Activated T-helper 17 cell treated with anti-CD3 and anti-CD28 coated beads, Interleukin-2, amount 50 U/mL, for 72 hours (primary cell): ENCODE measurements at regions not wholly inside any gene's neighbourhood (a gene's known extent, or its start where the extent isn't known, plus 50 kb on each side); places are given as distances from the start of the nearest gene placed in this dataset.
"Not testable (repeated sequence)": the region's sequence is repeated elsewhere in the genome, so short reads cannot be mapped to it uniquely, and the experiment has no call there.

ENCODE experiments used
- ATAC-seq: fragments of 150-1000 bp; cut with Tn5 transposase; replicated peaks from 2 replicates; pipeline ENCODE4 v1.10.0; 2021; ENCODE audit warnings: mild to moderate bottlenecking, moderate library complexity
- H3K27ac Mint-ChIP-seq: one replicate; pipeline ENCODE4 v1.8.0; 2022; ENCODE audit warnings: mixed read lengths
- H3K27me3 Mint-ChIP-seq: one replicate; pipeline ENCODE4 v1.8.0; 2022; ENCODE audit warnings: mixed read lengths
- H3K36me3 Mint-ChIP-seq: one replicate; pipeline ENCODE4 v1.8.0; 2022; ENCODE audit warnings: low read depth, mild to moderate bottlenecking, mixed read lengths
- H3K4me1 Mint-ChIP-seq: one replicate; pipeline ENCODE4 v1.8.0; 2022; ENCODE audit warnings: mixed read lengths
- H3K4me3 Mint-ChIP-seq: one replicate; pipeline ENCODE4 v1.8.0; 2022; ENCODE audit warnings: mild to moderate bottlenecking, mixed read lengths
- H3K9me3 Mint-ChIP-seq: one replicate; pipeline ENCODE4 v1.8.0; 2022; ENCODE audit warnings: mixed read lengths

DNA sequence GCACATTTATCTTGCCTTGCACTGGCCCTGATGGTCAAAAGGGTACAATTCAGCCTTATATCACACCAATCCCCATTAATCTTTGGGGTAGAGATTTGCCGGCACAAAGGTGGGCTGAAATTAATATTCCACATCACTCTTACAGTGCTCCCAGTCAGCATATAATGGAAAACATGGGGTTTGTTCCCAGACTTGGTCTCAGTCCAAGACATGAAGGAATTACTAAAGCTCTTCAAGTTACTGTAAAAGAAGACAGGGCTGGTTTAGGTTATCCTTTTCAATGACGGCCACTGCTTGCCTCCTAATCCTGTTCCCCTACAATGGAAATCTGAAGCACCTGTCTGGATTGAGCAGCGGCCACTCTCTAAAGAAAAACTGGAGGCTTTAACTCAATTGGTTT, 160.7 kb downstream of the IER5 start:
- Mint-ChIP-seq H3K9me3 (peaks cover 13% of the 10 kb centered on the region), H3K4me1 (no peaks in the 10 kb centered on the region), H3K36me3 (no peaks in the 10 kb centered on the region), H3K27me3 (peaks cover 12% of the 10 kb centered on the region), H3K27ac (no peak overlapping the region), H3K4me3 (no peak overlapping the region)
- no peak for ATAC-seq

DNA sequence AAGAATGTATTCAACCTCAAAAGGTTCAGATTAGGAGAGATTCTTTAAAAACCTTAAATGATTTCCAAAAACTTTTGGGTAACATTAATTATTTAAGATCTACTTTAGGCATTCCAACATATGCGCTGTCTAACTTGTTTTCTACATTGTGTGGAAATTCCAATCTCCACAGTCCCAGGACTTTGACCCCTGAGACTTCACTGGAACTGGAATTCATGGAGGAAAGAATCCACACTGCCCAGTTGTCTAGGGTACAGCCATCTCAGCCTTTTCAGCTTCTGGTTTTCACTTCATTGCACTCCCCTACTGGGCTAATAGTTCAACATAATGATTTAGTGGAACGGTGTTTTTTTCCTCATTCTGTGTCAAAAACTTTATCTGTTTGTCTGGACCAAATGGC, 161.5 kb downstream of the IER5 start:
- peaks cover 17% of the 10 kb centered on the region for H3K9me3 Mint-ChIP-seq
- H3K27me3 Mint-ChIP-seq: peaks cover 12% of the 10 kb centered on the region
- no peak overlapping the region for H3K4me3 Mint-ChIP-seq
- ATAC-seq: no peak
- no peaks in the 10 kb centered on the region for H3K4me1 Mint-ChIP-seq
- no peaks in the 10 kb centered on the region for H3K36me3 Mint-ChIP-seq
- no peak overlapping the region for H3K27ac Mint-ChIP-seq

DNA sequence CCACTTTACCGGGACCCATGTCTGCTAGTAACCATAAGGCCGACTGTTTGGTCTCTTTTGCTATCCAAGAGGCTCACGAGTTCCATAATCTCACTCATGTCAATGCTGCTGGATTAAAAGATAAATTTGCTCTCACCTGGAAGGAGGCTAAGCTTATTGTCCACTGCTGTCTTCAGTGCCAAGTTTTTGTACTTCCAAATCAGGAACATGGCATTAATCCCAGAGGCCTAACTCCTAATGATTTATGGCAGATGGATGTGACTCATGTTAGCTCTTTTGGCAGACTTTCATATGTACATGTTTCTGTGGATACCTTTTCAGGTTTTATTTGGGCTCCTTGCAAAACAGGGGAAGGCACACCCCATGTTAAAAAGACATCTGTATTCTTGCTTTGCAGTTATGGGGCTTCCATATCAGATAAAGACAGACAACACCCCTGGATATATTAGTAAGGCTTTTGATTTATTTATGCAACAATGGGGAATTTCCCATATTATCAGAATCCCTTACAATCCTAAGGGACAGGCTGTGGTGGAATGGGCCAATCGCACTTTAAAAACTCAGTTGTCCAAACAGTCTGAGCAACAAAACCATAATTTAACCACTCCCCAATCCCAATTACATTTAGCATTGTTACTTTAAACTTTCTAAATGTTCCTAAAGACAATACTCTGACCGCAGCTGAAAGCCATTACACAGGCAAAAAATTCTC, 162.7 kb downstream of the IER5 start:
- no peak for ATAC-seq
- Mint-ChIP-seq H3K27me3 (peaks cover 12% of the 10 kb centered on the region), H3K36me3 (no peaks in the 10 kb centered on the region), H3K27ac (no peak overlapping the region), H3K9me3 (peaks cover 19% of the 10 kb centered on the region), H3K4me1 (no peaks in the 10 kb centered on the region), H3K4me3 (no peak overlapping the region)

DNA sequence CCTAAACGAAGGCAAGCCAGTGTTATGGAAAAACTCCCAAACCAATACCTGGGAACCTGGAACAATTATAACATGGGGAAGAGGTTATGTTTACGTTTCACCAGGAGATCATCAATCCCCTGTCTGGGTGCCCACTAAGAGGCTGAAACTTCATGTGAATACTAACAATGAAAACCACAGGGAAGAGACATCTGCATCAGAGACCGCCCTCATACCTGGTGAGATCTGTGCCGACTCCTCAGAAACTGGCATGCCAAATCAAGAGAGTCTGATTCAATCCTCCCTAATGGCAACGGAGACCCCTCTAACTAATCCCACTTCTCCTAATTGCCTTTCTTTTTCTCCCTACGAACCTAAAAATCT, 163.2 kb downstream of the IER5 start:
- ATAC-seq: no peak
- Mint-ChIP-seq H3K36me3 (no peaks in the 10 kb centered on the region), H3K4me3 (no peak overlapping the region), H3K4me1 (no peaks in the 10 kb centered on the region), H3K27me3 (peaks cover 12% of the 10 kb centered on the region), H3K9me3 (peaks cover 17% of the 10 kb centered on the region), H3K27ac (no peak overlapping the region)

DNA sequence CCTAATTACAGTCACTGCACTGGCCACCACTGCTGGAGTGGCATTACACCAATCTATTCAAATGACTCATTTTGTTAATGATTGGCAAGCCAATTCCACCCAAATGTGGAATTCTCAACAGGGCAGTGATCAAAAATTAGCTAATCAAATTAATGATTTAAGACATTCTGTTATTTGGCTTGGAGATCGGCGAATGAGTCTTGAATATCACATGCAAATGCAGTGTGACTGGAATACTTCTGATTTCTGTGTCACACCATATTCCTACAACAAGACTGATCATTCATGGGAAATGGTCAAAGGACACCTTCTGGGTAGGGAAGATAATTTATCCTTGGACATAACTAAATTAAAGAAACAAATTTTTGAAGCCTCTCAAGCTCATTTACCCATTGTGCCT, 165.1 kb downstream of the IER5 start:
- not testable (repeated sequence) for H3K27ac Mint-ChIP-seq, H3K36me3 Mint-ChIP-seq, ATAC-seq, H3K9me3 Mint-ChIP-seq, H3K4me3 Mint-ChIP-seq, H3K4me1 Mint-ChIP-seq
- H3K27me3 Mint-ChIP-seq: peaks cover 13% of the 10 kb centered on the region

DNA sequence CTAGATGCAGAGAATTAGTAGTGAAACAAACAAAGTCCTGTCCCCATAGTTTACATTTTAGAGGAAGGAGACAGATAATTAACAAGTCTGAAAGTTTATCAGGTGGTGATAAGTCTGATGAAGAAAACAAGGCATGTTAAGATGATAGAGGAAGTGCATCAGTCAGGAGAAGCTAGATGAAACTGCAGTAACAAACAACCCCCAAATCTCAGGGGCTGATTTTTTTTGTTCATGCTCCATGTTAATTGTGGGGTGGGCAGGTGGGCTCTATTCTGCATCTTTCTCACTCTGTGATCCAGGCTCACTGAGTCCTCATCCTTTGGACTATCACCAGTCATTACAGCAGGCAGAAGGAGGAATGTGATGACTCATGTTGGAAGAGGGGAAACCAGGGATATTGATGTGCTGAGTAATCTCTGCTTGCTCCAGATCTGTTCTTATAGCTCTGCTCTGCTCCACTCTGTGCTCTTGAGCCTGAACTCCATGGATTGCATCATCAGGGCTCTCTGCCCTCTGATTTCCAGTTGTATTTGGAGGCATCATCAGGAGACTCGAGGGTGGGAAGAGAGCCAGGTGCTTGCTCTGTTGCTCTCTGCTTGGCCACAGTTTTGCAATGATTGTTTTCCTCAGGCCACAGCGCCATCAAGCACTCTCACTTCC, 166.9 kb downstream of the IER5 start:
- no peak for ATAC-seq
- Mint-ChIP-seq H3K36me3 (no peaks in the 10 kb centered on the region), H3K4me1 (no peaks in the 10 kb centered on the region), H3K27ac (no peak overlapping the region), H3K4me3 (no peak overlapping the region), H3K9me3 (peaks cover 6% of the 10 kb centered on the region), H3K27me3 (peaks cover 15% of the 10 kb centered on the region)

DNA sequence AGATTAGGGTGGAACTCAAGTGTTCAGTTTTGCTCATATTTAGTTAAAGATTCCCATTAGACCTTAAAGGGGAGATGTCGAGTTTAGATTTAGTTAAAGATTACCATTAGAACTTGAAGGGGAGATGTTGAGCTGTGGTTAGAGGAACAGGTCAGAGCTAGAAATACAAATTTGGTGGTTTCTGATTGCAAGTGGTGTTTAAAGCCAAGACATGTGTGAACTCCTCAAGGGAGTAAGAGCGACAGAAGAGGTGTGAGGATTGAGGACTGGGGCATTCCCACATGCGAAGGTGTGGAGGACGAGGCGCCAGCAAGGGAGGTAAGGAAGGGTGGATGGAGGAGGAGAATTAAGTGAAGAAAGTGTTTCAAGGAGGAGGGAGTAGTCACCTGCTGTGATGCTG, 168.6 kb downstream of the IER5 start:
- peaks cover 6% of the 10 kb centered on the region for H3K9me3 Mint-ChIP-seq
- H3K36me3 Mint-ChIP-seq: no peaks in the 10 kb centered on the region
- no peak overlapping the region for H3K27ac Mint-ChIP-seq
- no peaks in the 10 kb centered on the region for H3K4me1 Mint-ChIP-seq
- peaks cover 16% of the 10 kb centered on the region for H3K27me3 Mint-ChIP-seq
- H3K4me3 Mint-ChIP-seq: no peak overlapping the region
- no peak for ATAC-seq

DNA sequence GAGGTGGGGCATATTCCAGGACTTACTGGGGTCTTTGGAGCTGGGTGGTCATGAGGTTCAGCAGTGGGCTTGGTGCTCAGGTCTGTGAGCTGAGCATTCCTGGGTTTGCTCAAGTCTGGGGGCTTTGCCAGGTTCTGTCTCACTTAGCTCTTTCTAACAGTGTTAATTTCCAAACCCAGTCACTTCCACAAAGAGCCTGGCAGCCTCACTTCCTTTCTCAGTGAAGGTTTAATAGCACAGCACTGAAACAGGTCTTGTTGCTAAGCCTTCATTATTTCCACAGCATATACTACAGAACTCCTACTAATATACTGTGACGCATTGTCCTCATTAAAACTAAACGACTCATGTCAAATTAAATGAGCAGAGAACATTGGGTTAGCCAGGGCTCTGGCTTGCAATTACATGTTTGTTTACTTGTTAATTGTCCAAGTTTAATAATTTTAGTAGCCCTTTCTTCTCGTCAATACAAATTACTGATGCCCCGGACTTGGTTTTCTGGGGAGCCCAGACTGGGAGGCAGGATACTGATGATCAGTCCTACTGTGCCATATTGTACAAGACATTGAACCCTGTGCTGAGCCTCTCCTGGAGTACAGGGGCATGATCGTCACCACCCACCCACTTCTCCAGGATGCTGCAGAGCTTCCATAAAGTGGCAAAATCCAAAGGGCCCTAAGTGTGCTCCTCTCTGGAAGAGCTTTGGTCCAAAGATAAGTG, 170.7 kb downstream of the IER5 start:
- Mint-ChIP-seq H3K4me3 (no peak overlapping the region), H3K4me1 (no peaks in the 10 kb centered on the region), H3K27ac (no peak overlapping the region), H3K36me3 (no peaks in the 10 kb centered on the region), H3K27me3 (peaks cover 16% of the 10 kb centered on the region), H3K9me3 (peaks cover 6% of the 10 kb centered on the region)
- ATAC-seq: no peak

DNA sequence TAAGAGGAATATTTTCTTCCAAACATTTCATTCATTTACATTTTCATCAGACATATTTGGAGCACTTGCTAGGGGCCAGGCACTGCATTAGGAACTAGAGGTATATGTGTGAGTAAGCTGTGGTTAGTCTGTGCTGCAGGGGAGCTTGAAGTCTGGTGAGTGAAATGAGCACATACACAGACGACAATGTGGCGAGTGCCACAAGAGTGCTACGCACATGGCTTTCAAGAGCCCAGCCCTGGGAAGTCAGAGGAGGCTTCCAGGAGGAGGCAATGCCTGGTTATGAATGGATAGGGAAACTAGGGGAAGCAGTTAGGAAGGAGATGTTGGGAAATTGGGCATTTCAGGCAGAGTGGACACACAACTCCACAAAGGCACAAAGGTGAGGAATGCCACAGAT, 171.8 kb downstream of the IER5 start:
- no peaks in the 10 kb centered on the region for H3K9me3 Mint-ChIP-seq
- H3K27me3 Mint-ChIP-seq: peaks cover 16% of the 10 kb centered on the region
- no peak overlapping the region for H3K4me3 Mint-ChIP-seq
- no peak for ATAC-seq
- H3K27ac Mint-ChIP-seq: no peak overlapping the region
- H3K4me1 Mint-ChIP-seq: no peaks in the 10 kb centered on the region
- no peaks in the 10 kb centered on the region for H3K36me3 Mint-ChIP-seq

DNA sequence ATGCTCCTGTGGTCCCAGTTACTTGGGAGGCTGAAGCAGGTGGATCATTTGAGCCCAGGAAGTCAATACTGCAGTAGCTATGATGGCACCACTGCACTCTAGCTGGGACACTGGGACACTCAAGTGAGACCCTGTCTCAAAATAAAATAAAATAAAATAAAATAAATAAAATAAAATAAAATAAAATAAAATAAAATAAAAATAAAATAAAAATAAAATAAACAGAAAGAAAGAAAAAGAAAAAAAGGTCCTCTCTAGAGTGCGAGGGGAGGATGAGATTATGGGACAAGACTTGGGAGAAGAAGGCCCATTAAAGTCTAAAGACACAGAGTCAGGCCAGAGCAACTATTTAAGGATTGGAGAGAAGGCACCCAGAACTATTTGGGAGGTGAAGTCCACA, 172.5 kb downstream of the IER5 start:
- peaks cover 16% of the 10 kb centered on the region for H3K27me3 Mint-ChIP-seq
- H3K4me3 Mint-ChIP-seq: no peak overlapping the region
- no peaks in the 10 kb centered on the region for H3K36me3 Mint-ChIP-seq
- no peak for ATAC-seq
- H3K4me1 Mint-ChIP-seq: no peaks in the 10 kb centered on the region
- H3K9me3 Mint-ChIP-seq: no peaks in the 10 kb centered on the region
- no peak overlapping the region for H3K27ac Mint-ChIP-seq

DNA sequence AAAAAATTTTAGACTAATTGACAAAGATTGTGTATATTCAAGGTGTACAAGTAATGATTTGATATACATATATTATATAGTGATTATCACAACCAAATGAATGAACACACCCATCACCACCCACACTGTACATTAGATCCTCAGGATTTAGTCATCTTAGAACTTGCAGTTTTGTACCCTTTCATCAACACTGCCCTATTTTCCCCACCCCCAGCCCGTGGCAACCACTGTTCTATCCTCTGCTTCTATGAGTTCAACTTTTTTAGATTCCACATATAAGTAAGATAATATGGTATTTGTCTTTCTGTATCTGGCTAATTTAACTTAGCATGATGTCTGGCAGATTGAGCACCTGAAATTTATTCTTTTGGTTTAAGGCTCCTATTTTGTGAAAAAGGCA, 173.6 kb downstream of the IER5 start:
- Mint-ChIP-seq H3K27ac (no peak overlapping the region), H3K4me3 (no peak overlapping the region), H3K36me3 (no peaks in the 10 kb centered on the region), H3K9me3 (no peaks in the 10 kb centered on the region), H3K4me1 (no peaks in the 10 kb centered on the region), H3K27me3 (peaks cover 11% of the 10 kb centered on the region)
- no peak for ATAC-seq

DNA sequence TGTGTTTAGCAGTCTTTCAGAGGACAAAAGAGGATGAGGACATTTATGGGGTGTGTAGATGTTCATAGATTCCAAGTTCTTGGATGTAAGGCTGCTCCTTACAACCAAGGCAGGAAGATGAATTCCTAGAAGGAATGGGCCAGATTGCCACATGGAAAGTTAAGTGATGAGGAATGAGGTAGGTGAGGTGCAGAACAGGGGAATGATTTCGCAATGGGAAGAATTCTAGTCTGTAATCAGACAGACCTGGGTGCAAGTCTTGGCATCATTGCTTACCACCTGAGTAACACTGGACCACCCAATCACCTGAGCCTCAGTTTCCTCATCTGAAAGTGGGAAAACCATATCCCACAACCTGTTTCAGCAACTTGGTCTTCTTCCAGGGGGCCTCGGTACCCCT, 174.9 kb downstream of the IER5 start:
- Mint-ChIP-seq H3K4me3 (no peak overlapping the region), H3K4me1 (no peaks in the 10 kb centered on the region), H3K27me3 (peaks cover 9% of the 10 kb centered on the region), H3K36me3 (no peaks in the 10 kb centered on the region), H3K9me3 (no peaks in the 10 kb centered on the region), H3K27ac (no peak overlapping the region)
- ATAC-seq: no peak

DNA sequence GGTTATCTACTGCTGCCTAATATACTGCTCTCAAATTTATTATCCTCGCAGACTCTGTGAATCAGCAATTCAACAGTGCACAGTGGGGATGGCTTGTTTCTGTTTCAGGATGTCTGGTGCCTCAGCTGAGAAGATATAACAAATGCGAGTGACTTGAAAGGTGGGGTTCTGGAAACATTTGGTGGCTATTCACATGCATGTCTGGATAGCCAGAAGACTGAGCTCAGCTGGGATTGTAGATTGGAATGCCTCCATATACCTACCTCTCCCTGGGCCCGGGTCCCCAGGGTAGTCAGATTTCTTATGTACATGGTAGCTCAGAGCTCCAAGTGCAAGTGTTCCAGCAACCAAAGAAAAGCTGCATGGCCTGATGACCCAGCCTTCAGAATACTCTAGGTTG, 176.3 kb downstream of the IER5 start:
- H3K27me3 Mint-ChIP-seq: peaks cover 9% of the 10 kb centered on the region
- H3K36me3 Mint-ChIP-seq: no peaks in the 10 kb centered on the region
- no peak overlapping the region for H3K27ac Mint-ChIP-seq
- no peak overlapping the region for H3K4me3 Mint-ChIP-seq
- no peaks in the 10 kb centered on the region for H3K4me1 Mint-ChIP-seq
- no peaks in the 10 kb centered on the region for H3K9me3 Mint-ChIP-seq
- no peak for ATAC-seq

DNA sequence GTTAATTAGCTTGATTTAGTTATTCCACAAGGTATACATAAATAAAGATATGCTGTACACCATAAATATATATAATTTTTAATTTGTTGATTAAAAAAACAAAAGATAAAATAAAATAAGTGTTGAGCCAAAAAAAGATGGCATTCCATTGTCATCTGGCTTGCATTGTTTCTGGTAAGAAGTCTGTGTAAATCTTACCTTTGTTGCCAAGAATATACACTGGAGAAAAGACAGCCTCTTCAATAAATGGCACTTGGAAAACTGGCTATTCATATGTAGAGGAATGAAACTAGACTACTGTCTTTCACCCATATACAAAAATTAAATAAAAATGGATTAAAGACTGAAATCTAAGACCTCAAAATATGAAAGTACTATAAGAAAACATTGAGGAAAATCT, 196.5 kb downstream of the IER5 start:
- Mint-ChIP-seq H3K27ac (no peak overlapping the region), H3K36me3 (no peaks in the 10 kb centered on the region), H3K27me3 (peaks cover 3% of the 10 kb centered on the region), H3K9me3 (peaks cover 21% of the 10 kb centered on the region), H3K4me1 (no peaks in the 10 kb centered on the region), H3K4me3 (no peak overlapping the region)
- no peak for ATAC-seq

DNA sequence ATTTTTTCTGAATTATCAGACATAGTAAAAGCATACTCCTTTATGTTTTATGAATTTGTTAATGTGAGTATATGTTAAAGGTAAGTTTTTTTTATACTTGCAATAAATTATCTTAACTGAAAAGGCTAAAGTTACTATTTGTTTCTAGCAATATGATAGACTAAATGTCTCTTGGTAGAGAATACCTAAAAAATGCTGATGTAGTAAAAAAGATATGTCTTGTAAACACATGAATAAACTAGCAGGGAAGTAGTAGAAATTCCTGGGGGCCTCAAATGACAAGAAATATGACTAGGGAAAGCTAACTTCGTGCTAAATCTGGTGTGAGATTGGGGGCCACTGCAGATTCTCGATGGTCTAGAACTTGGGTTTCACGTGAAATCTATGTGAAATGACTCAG, 188.1 kb upstream of the CACNA1E start:
- peaks cover 8% of the 10 kb centered on the region for H3K27me3 Mint-ChIP-seq

More for the DNA sequence above, 188.1 kb upstream of the CACNA1E start:
- no peak overlapping the region for H3K4me3 Mint-ChIP-seq
- ATAC-seq: no peak
- H3K27ac Mint-ChIP-seq: no peak overlapping the region
- H3K9me3 Mint-ChIP-seq: no peaks in the 10 kb centered on the region
- H3K36me3 Mint-ChIP-seq: no peaks in the 10 kb centered on the region
- H3K4me1 Mint-ChIP-seq: no peaks in the 10 kb centered on the region
